ENCODE measurements at regions not wholly inside any gene's neighbourhood (a gene's known extent, or its start where the extent isn't known, plus 50 kb on each side); places are given as distances from the start of the nearest gene placed in this dataset.

DNA sequence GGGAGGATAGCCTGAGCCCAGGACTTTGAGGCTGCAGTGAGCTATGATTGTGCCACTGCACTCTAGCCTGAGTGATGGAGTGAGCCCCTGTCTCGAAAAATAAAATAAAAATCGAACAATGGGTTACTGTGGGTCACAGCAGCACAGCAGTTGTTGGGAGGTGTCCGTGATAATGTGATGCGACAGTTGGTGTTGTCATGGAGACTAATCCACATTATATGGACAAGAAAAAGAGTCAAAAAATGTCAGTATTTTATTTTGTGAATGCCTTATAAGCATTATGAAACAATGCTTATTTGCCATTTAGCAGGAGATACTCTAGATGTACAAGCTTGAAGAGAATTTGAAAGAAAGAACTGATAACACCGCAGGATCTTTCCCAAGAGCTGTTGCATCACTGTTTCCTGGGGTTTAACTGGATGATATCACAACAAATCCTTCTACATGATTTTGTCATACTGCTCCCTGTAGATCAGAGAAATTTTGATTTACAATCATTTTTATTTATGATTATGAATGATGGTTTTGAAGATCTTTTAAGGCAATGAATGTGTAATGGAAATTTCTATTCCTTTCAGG lies 195.4 kb downstream of the BAMBI start:
- peak; percentile 86 for DNase-seq (ENCODE audit: low read depth)
- H3K4me3 ChIP-seq (ENCODE audit: low read depth, low read length), result no peak overlapping the region
- TF ChIP-seq, protein P1, sequence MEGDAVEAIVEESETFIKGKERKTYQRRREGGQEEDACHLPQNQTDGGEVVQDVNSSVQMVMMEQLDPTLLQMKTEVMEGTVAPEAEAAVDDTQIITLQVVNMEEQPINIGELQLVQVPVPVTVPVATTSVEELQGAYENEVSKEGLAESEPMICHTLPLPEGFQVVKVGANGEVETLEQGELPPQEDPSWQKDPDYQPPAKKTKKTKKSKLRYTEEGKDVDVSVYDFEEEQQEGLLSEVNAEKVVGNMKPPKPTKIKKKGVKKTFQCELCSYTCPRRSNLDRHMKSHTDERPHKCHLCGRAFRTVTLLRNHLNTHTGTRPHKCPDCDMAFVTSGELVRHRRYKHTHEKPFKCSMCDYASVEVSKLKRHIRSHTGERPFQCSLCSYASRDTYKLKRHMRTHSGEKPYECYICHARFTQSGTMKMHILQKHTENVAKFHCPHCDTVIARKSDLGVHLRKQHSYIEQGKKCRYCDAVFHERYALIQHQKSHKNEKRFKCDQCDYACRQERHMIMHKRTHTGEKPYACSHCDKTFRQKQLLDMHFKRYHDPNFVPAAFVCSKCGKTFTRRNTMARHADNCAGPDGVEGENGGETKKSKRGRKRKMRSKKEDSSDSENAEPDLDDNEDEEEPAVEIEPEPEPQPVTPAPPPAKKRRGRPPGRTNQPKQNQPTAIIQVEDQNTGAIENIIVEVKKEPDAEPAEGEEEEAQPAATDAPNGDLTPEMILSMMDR (IDR thresholded peaks at IDR 0.05; ENCODE audit: insufficient read depth, low read depth, low read length), result no peak

DNA sequence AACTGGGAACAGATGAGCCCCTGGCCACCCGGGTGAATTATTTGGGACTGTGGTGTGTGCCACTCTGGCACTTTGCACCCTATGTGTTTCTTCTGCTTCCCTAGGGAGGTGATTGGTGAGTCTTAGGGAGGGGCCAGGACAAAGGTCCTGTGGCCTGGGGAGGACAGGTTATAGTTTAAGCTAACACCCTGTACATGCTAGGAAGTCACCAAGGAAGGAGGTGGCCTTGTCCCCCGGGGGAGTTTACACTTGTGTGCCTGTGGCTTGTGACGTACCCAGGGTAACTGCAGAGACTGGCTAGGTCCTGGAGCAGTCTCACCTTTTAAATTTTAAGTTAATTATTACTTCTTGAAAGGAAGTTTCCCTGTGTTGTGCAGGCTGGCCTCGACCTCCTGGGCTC lies 196.2 kb downstream of the BAMBI start:
- no peak overlapping the region for H3K4me3 ChIP-seq (ENCODE audit: low read depth, low read length)
- DNase-seq (ENCODE audit: low read depth), result no peak
- TF ChIP-seq, protein P1 (IDR thresholded peaks at IDR 0.05; ENCODE audit: insufficient read depth, low read depth, low read length), result no peak

DNA sequence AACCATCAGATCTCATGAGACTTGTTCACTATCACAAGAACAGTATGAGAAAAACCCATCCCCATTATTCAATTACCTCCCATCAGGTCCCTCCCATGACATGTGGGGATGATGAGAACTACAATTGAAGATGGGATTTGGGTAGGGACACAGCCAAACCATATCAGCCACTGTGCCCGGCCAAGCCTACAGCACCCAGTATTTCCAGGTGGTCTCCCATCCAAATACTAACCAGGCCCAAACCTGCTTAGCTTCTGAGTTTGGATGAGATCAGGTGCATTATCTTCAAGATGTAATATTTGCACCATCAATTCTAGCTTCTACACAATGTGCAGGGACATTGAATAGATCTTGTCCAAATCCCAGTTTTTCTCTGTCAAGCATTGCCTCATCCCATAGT lies 196.9 kb downstream of the BAMBI start:
- TF ChIP-seq, protein P1 (IDR thresholded peaks at IDR 0.05; ENCODE audit: insufficient read depth, low read depth, low read length), result no peak
- no peak overlapping the region for H3K4me3 ChIP-seq (ENCODE audit: low read depth, low read length)
- no peak for DNase-seq (ENCODE audit: low read depth)

DNA sequence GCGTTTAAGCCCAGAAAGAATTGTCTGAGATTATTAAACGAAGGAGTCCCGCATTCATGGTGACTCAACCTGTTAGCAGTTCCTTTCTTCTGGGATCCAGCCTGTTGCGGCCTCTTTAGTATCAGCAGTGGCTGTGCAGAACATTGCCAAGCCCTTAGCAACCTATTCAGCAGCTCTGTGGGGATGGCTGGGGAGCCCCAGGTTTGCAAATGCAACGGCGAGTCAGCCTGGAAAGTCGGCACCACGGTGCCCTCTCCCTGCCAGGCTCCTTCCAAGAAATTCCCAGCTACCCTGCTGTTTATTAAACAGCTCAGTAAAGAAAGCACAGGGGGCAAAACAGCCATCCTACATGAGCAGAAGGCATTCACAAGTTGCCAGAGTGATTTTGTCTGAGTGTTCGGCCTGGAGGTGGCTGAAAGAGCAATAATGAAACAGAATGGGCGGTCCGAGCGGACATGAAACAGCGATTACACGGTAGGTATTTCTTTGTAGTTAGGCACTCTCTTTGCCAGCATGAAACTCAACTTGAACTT lies 198.3 kb downstream of the BAMBI start:
- peak; percentile 43 for DNase-seq (ENCODE audit: low read depth)

DNA sequence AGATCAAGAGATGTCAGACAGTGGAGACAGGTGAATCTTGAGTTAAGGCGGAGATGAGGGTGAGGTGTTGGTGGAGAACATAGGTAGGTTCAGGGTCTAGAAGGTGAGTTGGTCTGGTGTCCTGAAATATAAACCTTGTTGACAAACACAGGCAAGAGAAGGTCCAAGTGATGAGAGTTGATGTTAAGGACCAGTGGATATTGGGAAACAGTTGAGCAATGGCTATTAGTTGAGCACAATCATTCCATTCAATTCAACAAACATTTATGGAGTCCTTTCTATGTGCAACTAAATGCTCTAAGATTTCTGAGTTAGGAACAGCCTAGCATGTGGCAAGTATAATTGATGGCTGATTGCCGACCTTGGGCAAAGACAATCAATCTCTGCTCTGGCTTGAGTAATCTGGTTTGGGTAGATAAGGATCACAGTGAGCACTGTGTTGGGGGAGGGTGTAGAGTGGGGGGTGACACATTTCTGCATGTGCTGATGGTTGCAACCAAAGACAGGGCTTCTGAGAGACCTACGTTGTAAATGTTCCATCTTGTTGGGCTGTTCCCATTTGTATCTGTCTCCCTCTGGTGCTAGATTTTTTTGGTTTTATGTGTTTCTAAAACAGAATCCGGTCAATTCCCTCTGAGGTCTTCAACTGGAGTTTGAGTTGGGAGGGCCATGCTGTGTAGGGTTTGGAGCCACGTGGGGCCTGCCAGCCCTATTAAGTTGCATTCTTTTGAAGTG lies 201.1 kb downstream of the BAMBI start:
- H3K4me3 ChIP-seq (ENCODE audit: low read depth, low read length), result no peak overlapping the region
- peak; percentile 12 for DNase-seq (ENCODE audit: low read depth)
- TF ChIP-seq, protein P1 (IDR thresholded peaks at IDR 0.05; ENCODE audit: insufficient read depth, low read depth, low read length), result peak; percentile 4

More for the DNA sequence above, 198.3 kb downstream of the BAMBI start:
- H3K4me3 ChIP-seq (ENCODE audit: low read depth, low read length), result no peak overlapping the region
- TF ChIP-seq, protein P1 (IDR thresholded peaks at IDR 0.05; ENCODE audit: insufficient read depth, low read depth, low read length), result no peak

DNA sequence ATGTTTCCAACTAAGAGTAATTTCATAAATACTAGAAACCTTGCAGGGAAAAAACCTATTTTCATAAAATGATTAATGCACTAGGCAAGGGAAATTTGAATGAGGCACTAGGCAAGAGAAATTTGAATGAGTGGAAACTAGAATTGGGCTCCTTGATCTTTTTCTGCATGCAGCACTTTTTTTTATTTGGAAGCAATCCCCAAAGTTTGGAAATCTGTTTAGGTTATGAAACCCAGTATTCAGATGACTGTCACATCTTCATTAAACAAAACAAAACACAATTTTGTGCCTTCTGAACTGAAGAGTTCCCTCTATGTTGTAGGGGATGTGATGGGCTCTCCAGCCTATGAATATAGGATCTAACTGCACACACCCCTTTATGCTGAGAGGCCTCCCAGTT lies 201.9 kb downstream of the BAMBI start:
- no peak overlapping the region for H3K4me3 ChIP-seq (ENCODE audit: low read depth, low read length)
- TF ChIP-seq, protein P1 (IDR thresholded peaks at IDR 0.05; ENCODE audit: insufficient read depth, low read depth, low read length), result no peak
- DNase-seq (ENCODE audit: low read depth), result no peak
